ENCODE measurements at regions not wholly inside any gene's neighbourhood (a gene's known extent, or its start where the extent isn't known, plus 50 kb on each side); places are given as distances from the start of the nearest gene placed in this dataset.

DNA sequence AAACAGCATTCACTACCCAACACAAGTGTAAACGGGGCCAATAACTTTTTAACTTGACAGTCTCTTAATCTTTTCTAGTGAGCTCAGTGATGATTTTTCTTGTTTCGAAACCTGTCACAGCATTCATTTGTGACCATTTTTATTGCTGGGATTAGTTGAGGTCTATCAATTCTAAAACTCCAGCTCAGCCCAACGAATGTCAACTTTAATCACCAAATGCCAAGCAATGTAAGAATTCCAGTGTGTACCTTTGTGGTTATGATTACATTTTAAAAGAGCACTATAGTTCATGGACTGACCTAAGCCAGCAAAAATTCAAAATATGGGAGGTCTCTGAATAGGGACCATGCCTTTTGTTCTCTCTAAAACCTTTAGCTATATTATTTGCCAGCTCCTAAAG lies 694.3 kb upstream of the SGCG start:
- Histone ChIP-seq H3K36me3 (ENCODE audit: control insufficient read depth in 2 of 2, extremely low read depth in 1 of 2, insufficient read depth in 2 of 2, low read length in 2 of 2) (no peaks in the 10 kb centered on the region), H3K9me3 (ENCODE audit: control insufficient read depth, low read depth, low read length) (no peaks in the 10 kb centered on the region), H3K27me3 (ENCODE audit: control insufficient read depth, extremely low read depth, insufficient read depth, low read length) (no peaks in the 10 kb centered on the region), H4K20me1 (ENCODE audit: control insufficient read depth, extremely low read depth, insufficient read depth, low read length) (no peaks in the 10 kb centered on the region), H3K27ac (ENCODE audit: control insufficient read depth, insufficient read depth, low read length) (no peak overlapping the region), H3K79me2 (ENCODE audit: control insufficient read depth, insufficient read depth, low read length) (no peaks in the 10 kb centered on the region), H2AFZ (ENCODE audit: control insufficient read depth, low read length) (no peak overlapping the region), H3K4me1 (ENCODE audit: control insufficient read depth, extremely low read depth, insufficient read depth, low read length) (no peaks in the 10 kb centered on the region), H3K4me3 (ENCODE audit: control insufficient read depth in 2 of 3, extremely low read depth in 1 of 3, insufficient read depth in 2 of 3, low read depth in 1 of 3, low read length in 3 of 3) (no peak overlapping the region), H3K4me2 (ENCODE audit: control insufficient read depth, extremely low read depth, insufficient read depth, low read depth, low read length) (no peak overlapping the region), H3K9ac (ENCODE audit: control insufficient read depth, extremely low read depth, insufficient read depth, low read length) (no peak overlapping the region), H3K9me1 (ENCODE audit: control insufficient read depth, extremely low read depth, insufficient read depth, low read length) (no peaks in the 10 kb centered on the region)
- FAIRE-seq (no peak), DNase-seq (ENCODE audit: low read depth, low spot score) (no peak)
- TF ChIP-seq, protein P1, sequence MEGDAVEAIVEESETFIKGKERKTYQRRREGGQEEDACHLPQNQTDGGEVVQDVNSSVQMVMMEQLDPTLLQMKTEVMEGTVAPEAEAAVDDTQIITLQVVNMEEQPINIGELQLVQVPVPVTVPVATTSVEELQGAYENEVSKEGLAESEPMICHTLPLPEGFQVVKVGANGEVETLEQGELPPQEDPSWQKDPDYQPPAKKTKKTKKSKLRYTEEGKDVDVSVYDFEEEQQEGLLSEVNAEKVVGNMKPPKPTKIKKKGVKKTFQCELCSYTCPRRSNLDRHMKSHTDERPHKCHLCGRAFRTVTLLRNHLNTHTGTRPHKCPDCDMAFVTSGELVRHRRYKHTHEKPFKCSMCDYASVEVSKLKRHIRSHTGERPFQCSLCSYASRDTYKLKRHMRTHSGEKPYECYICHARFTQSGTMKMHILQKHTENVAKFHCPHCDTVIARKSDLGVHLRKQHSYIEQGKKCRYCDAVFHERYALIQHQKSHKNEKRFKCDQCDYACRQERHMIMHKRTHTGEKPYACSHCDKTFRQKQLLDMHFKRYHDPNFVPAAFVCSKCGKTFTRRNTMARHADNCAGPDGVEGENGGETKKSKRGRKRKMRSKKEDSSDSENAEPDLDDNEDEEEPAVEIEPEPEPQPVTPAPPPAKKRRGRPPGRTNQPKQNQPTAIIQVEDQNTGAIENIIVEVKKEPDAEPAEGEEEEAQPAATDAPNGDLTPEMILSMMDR (optimal IDR thresholded peaks at IDR 0.05 in 1 of 3, IDR thresholded peaks at IDR 0.05 in 1 of 3, conservative IDR thresholded peaks at IDR 0.05 in 1 of 3; ENCODE audit: extremely low read depth in 1 of 3, insufficient read depth in 2 of 3, low read length in 3 of 3), result no peak
- dilution Hi-C loops (cut with MboI; ENCODE audit: extremely low pct_ligation_motif_present, low sequenced_read_pairs), result no loop called here

DNA sequence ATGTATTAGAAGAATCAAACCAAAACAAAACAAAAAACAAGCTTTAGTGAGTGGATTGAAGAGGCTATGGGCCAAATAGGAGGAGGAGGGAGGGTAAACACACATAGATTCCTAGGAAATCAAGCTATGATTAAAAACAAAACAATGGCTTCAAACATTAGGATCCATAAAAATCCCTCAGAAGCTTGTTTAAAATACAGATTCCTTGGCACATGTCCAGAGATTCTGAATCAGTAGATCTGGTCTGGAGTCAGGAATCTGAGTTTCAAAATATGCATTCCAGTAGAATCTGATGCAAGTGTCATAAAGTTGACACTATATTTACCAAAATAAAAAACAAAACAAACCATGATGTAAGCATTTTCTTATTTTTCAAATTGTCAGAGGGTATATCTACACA lies 692.8 kb upstream of the SGCG start:
- no peak overlapping the region for H3K9ac ChIP-seq (ENCODE audit: control insufficient read depth, extremely low read depth, insufficient read depth, low read length)
- TF ChIP-seq EZH2 (IDR thresholded peaks at IDR 0.05; ENCODE audit: low read length), result no peak
- TF ChIP-seq, protein P1 (optimal IDR thresholded peaks at IDR 0.05 in 1 of 3, IDR thresholded peaks at IDR 0.05 in 1 of 3, conservative IDR thresholded peaks at IDR 0.05 in 1 of 3; ENCODE audit: extremely low read depth in 1 of 3, insufficient read depth in 2 of 3, low read length in 3 of 3), result no peak
- no peak for DNase-seq (ENCODE audit: low read depth, low spot score)
- FAIRE-seq, result no peak
- no peaks in the 10 kb centered on the region for H3K27me3 ChIP-seq (ENCODE audit: control insufficient read depth, extremely low read depth, insufficient read depth, low read length)
- no peak overlapping the region for H3K4me2 ChIP-seq (ENCODE audit: control insufficient read depth, extremely low read depth, insufficient read depth, low read depth, low read length)
- H3K27ac ChIP-seq (ENCODE audit: control insufficient read depth, insufficient read depth, low read length), result no peak overlapping the region
- no peaks in the 10 kb centered on the region for H3K36me3 ChIP-seq (ENCODE audit: control insufficient read depth in 2 of 2, extremely low read depth in 1 of 2, insufficient read depth in 2 of 2, low read length in 2 of 2)
- no peaks in the 10 kb centered on the region for H3K9me1 ChIP-seq (ENCODE audit: control insufficient read depth, extremely low read depth, insufficient read depth, low read length)
- no peaks in the 10 kb centered on the region for H4K20me1 ChIP-seq (ENCODE audit: control insufficient read depth, extremely low read depth, insufficient read depth, low read length)
- no peaks in the 10 kb centered on the region for H3K79me2 ChIP-seq (ENCODE audit: control insufficient read depth, insufficient read depth, low read length)
- dilution Hi-C loops (cut with MboI; ENCODE audit: extremely low pct_ligation_motif_present, low sequenced_read_pairs), result no loop called here
- H3K4me3 ChIP-seq (ENCODE audit: control insufficient read depth in 2 of 3, extremely low read depth in 1 of 3, insufficient read depth in 2 of 3, low read depth in 1 of 3, low read length in 3 of 3), result no peak overlapping the region
- no peaks in the 10 kb centered on the region for H3K9me3 ChIP-seq (ENCODE audit: control insufficient read depth, low read depth, low read length)
- no peaks in the 10 kb centered on the region for H3K4me1 ChIP-seq (ENCODE audit: control insufficient read depth, extremely low read depth, insufficient read depth, low read length)
- H2AFZ ChIP-seq (ENCODE audit: control insufficient read depth, low read length), result no peak overlapping the region

Measured in keratinocyte (primary cell).